Keratinocyte (primary cell): ENCODE measurements at regions not wholly inside any gene's neighbourhood (a gene's known extent, or its start where the extent isn't known, plus 50 kb on each side); places are given as distances from the start of the nearest gene placed in this dataset.

Source experiments
- DNase-seq: peaks from one replicate; pipeline ENCODE4 v3.0.0-alpha.2; 2011; ENCODE audit warnings: low read depth, missing footprints, low spot score
- FAIRE-seq: peaks from 2 replicates; lab custom pipeline; 2011; peaks lifted over from hg19 to GRCh38; lab: Jason Lieb, UNC
- H2AFZ ChIP-seq: 2 replicates; pipeline ENCODE4 v1.6.0; 2012; ENCODE audit warnings: low read length, control low read depth, inconsistent platforms; ENCODE audit not compliant: control insufficient read depth
- H3K27ac ChIP-seq: 2 replicates; pipeline ENCODE4 v1.5.1; 2011; ENCODE audit warnings: low read length; ENCODE audit not compliant: control insufficient read depth, insufficient read depth
- H3K27me3 ChIP-seq: 3 replicates; pipeline ENCODE4 v1.6.0; 2011; ENCODE audit warnings: low read length; ENCODE audit not compliant: control insufficient read depth, insufficient read depth; ENCODE audit errors: extremely low read depth
- H3K36me3 ChIP-seq, 2 experiments: 2 replicates in 1 of 2; 3 replicates in 1 of 2; pipeline ENCODE4 v1.5.1; 2011; ENCODE audit warnings: low read length in 2 of 2, mild to moderate bottlenecking in 1 of 2; ENCODE audit not compliant: control insufficient read depth in 2 of 2, insufficient read depth in 2 of 2; ENCODE audit errors: extremely low read depth in 1 of 2
- H3K4me1 ChIP-seq: 3 replicates; pipeline ENCODE4 v1.5.1; 2011; ENCODE audit warnings: low read length; ENCODE audit not compliant: control insufficient read depth, insufficient read depth; ENCODE audit errors: extremely low read depth
- H3K4me2 ChIP-seq: 3 replicates; pipeline ENCODE4 v1.6.0; 2011; ENCODE audit warnings: low read depth, low read length; ENCODE audit not compliant: control insufficient read depth, insufficient read depth; ENCODE audit errors: extremely low read depth
- H3K4me3 ChIP-seq, 3 experiments: fragments of 200-600 bp in 1 of 3; sonication (generic) in 1 of 3; 2 replicates in 2 of 3; 3 replicates in 1 of 3; pipeline ENCODE4 v1.5.1; 2011 to 2016; ENCODE audit warnings: low read length in 3 of 3, mild to moderate bottlenecking in 3 of 3, control low read depth in 2 of 3, inconsistent platforms in 1 of 3, low read depth in 1 of 3, mixed read lengths in 1 of 3, mixed run types in 1 of 3, moderate library complexity in 1 of 3; ENCODE audit not compliant: control insufficient read depth in 2 of 3, insufficient read depth in 2 of 3; ENCODE audit errors: extremely low read depth in 1 of 3
- H3K79me2 ChIP-seq: 2 replicates; pipeline ENCODE4 v1.6.0; 2012; ENCODE audit warnings: low read length; ENCODE audit not compliant: control insufficient read depth, insufficient read depth
- H3K9ac ChIP-seq: 3 replicates; pipeline ENCODE4 v1.6.0; 2011; ENCODE audit warnings: low read length; ENCODE audit not compliant: control insufficient read depth, insufficient read depth; ENCODE audit errors: extremely low read depth
- H3K9me1 ChIP-seq: 3 replicates; pipeline ENCODE4 v1.6.0; 2011; ENCODE audit warnings: low read length; ENCODE audit not compliant: control insufficient read depth, insufficient read depth; ENCODE audit errors: extremely low read depth
- H3K9me3 ChIP-seq: 2 replicates; pipeline ENCODE4 v1.5.1; 2012; ENCODE audit warnings: low read depth, low read length; ENCODE audit not compliant: control insufficient read depth
- H4K20me1 ChIP-seq: 3 replicates; pipeline ENCODE4 v1.6.0; 2011; ENCODE audit warnings: low read length; ENCODE audit not compliant: control insufficient read depth, insufficient read depth; ENCODE audit errors: extremely low read depth
- EZH2 ChIP-seq: IDR thresholded peaks from one replicate; pipeline ENCODE4 v1.6.1; 2012; ENCODE audit warnings: inconsistent platforms, mild to moderate bottlenecking, low read length, moderate library complexity
- dilution Hi-C: fragments of 300-500 bp; cut with MboI; formaldehyde crosslinking; loops from one replicate; pipeline ENCODE4 v1.7.0; 2020; ENCODE audit warnings: low sequenced_read_pairs; ENCODE audit not compliant: extremely low pct_ligation_motif_present
- TF ChIP-seq, protein P1 (sequence below), 3 experiments: IDR thresholded peaks in 1 of 3; conservative IDR thresholded peaks in 1 of 3; optimal IDR thresholded peaks in 1 of 3; 2 replicates in 2 of 3; 3 replicates in 1 of 3; pipeline versions ENCODE3 to v1.5.1; 2011; ENCODE audit warnings: low read length in 3 of 3, mild to moderate bottlenecking in 3 of 3, moderate library complexity in 2 of 3, control low read depth in 1 of 3, inconsistent platforms in 1 of 3; ENCODE audit not compliant: insufficient read depth in 2 of 3; ENCODE audit errors: extremely low read depth in 1 of 3

DNA sequence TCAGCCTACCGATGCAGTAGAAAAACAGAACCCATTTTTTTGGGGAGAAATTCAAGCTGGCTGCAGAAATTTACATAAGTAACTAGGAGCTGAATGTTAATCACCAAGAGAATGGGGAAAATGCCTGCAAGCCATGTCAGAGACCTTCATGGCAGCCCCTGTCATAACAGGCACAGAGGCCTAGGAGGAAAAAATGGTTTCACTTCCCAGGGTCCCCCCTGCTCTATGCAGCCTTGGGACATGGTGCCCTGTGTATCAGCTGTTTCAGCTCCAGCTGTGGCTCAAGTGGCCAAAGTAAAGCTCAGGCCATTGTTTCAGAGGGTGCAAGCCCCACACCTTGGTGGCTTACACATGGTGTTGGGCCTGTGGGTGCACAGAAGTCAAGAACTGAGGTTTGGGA is 842.5 kb downstream of the FLRT2 start:
- no peak for FAIRE-seq
- Histone ChIP-seq H3K9me1 (no peaks in the 10 kb centered on the region), H3K4me1 (no peaks in the 10 kb centered on the region), H3K27me3 (no peaks in the 10 kb centered on the region), H3K4me3 (no peak overlapping the region), H3K36me3 (no peaks in the 10 kb centered on the region), H3K79me2 (no peaks in the 10 kb centered on the region), H4K20me1 (no peaks in the 10 kb centered on the region), H2AFZ (no peak overlapping the region), H3K9ac (no peak overlapping the region), H3K9me3 (no peaks in the 10 kb centered on the region), H3K27ac (no peak overlapping the region), H3K4me2 (no peak overlapping the region)
- dilution Hi-C loops: no loop called here
- no peak for TF ChIP-seq EZH2
- TF ChIP-seq, protein P1, sequence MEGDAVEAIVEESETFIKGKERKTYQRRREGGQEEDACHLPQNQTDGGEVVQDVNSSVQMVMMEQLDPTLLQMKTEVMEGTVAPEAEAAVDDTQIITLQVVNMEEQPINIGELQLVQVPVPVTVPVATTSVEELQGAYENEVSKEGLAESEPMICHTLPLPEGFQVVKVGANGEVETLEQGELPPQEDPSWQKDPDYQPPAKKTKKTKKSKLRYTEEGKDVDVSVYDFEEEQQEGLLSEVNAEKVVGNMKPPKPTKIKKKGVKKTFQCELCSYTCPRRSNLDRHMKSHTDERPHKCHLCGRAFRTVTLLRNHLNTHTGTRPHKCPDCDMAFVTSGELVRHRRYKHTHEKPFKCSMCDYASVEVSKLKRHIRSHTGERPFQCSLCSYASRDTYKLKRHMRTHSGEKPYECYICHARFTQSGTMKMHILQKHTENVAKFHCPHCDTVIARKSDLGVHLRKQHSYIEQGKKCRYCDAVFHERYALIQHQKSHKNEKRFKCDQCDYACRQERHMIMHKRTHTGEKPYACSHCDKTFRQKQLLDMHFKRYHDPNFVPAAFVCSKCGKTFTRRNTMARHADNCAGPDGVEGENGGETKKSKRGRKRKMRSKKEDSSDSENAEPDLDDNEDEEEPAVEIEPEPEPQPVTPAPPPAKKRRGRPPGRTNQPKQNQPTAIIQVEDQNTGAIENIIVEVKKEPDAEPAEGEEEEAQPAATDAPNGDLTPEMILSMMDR (optimal IDR thresholded peaks at IDR 0.05 in 1 of 3, IDR thresholded peaks at IDR 0.05 in 1 of 3, conservative IDR thresholded peaks at IDR 0.05 in 1 of 3; ENCODE audit: extremely low read depth in 1 of 3, insufficient read depth in 2 of 3, low read length in 3 of 3): no peak
- DNase-seq: no peak

DNA sequence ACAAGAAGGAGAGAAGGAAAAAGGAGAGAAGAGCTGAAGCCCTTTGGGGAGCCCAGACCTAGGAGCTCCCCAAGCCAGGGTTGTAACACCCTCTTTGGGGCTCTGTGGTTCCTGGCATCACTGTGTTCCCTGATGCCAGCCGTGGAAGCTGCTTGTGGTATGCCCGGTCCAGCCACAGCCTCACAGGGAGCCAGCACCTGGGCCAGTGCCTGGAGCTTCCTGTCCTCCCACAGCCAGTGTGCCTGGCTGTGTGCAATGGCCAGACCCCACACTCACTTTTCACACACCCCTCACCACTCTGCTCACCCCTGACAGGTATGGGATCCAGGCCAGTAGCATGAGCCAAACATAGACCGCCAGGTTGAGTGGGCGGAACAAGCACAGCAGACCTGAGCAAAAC is 834.7 kb downstream of the FLRT2 start:
- H2AFZ ChIP-seq: no peak overlapping the region
- H3K27me3 ChIP-seq: no peaks in the 10 kb centered on the region
- FAIRE-seq (no peak), DNase-seq (no peak)
- H3K9ac ChIP-seq: no peak overlapping the region
- no peaks in the 10 kb centered on the region for H4K20me1 ChIP-seq
- H3K4me1 ChIP-seq: no peaks in the 10 kb centered on the region
- H3K36me3 ChIP-seq: no peaks in the 10 kb centered on the region
- dilution Hi-C loops: no loop called here
- TF ChIP-seq EZH2: no peak
- TF ChIP-seq, protein P1 (optimal IDR thresholded peaks at IDR 0.05 in 1 of 3, IDR thresholded peaks at IDR 0.05 in 1 of 3, conservative IDR thresholded peaks at IDR 0.05 in 1 of 3; ENCODE audit: extremely low read depth in 1 of 3, insufficient read depth in 2 of 3, low read length in 3 of 3): no peak
- no peak overlapping the region for H3K4me3 ChIP-seq
- no peak overlapping the region for H3K4me2 ChIP-seq
- H3K79me2 ChIP-seq: no peaks in the 10 kb centered on the region
- H3K9me3 ChIP-seq: no peaks in the 10 kb centered on the region
- H3K27ac ChIP-seq: no peak overlapping the region
- H3K9me1 ChIP-seq: no peaks in the 10 kb centered on the region
